ENCODE measurements at regions not wholly inside any gene's neighbourhood (a gene's known extent, or its start where the extent isn't known, plus 50 kb on each side); places are given as distances from the start of the nearest gene placed in this dataset.

GRCh38 chr10:78937393-78937792 is 131.4 kb upstream of the ZMIZ1 start:
- DNase-seq = no peak

GRCh38 chr10:78937800-78938694 is 130.7 kb upstream of the ZMIZ1 start:
- DNase-seq = no peak

- DNase-seq = no peak
Measured at GRCh38 chr10:78938695-78939672, 129.8 kb upstream of the ZMIZ1 start.

- DNase-seq = no peak
Measured at GRCh38 chr10:78942091-78942501, 126.7 kb upstream of the ZMIZ1 start.

- DNase-seq = no peak
Measured at GRCh38 chr10:78944723-78945312, 123.9 kb upstream of the ZMIZ1 start.

- no peak for DNase-seq
Measured at GRCh38 chr10:78945838-78946237, 122.9 kb upstream of the ZMIZ1 start.

GRCh38 chr10:78947226-78947625 is 121.5 kb upstream of the ZMIZ1 start:
- no peak for DNase-seq

GRCh38 chr10:78947733-78948132 is 121.0 kb upstream of the ZMIZ1 start:
- no peak for DNase-seq

- DNase-seq = no peak
Measured at GRCh38 chr10:78948621-78949030, 120.1 kb upstream of the ZMIZ1 start.

- DNase-seq = no peak
Measured at GRCh38 chr10:78950656-78951587, 117.8 kb upstream of the ZMIZ1 start.

- DNase-seq = no peak
Measured at GRCh38 chr10:78952030-78952429, 116.7 kb upstream of the ZMIZ1 start.

- DNase-seq = no peak
Measured at GRCh38 chr10:78952686-78953085, 116.1 kb upstream of the ZMIZ1 start.

- no peak for DNase-seq
Measured at GRCh38 chr10:78953113-78953798, 115.5 kb upstream of the ZMIZ1 start.

GRCh38 chr10:78953799-78954297 is 114.9 kb upstream of the ZMIZ1 start:
- DNase-seq = no peak

- DNase-seq = no peak
Measured at GRCh38 chr10:78954689-78955088, 114.1 kb upstream of the ZMIZ1 start.

GRCh38 chr10:78955206-78955605 is 113.6 kb upstream of the ZMIZ1 start:
- no peak for DNase-seq

GRCh38 chr10:78956391-78956790 is 112.4 kb upstream of the ZMIZ1 start:
- DNase-seq = no peak

- DNase-seq = no peak
Measured at GRCh38 chr10:78957471-78958039, 111.2 kb upstream of the ZMIZ1 start.

- DNase-seq = no peak
Measured at GRCh38 chr10:78959217-78959923, 109.4 kb upstream of the ZMIZ1 start.

- DNase-seq = no peak
Measured at GRCh38 chr10:78959924-78960285, 108.9 kb upstream of the ZMIZ1 start.

Data from activated CD4-positive, CD25-positive, alpha-beta regulatory T cell treated with anti-CD3 and anti-CD28 coated beads, Interleukin-2, amount 50 U/mL, for 72 hours (primary cell).